H1 (cell line): ENCODE measurements at regions not wholly inside any gene's neighbourhood (a gene's known extent, or its start where the extent isn't known, plus 50 kb on each side); places are given as distances from the start of the nearest gene placed in this dataset.

Source experiments
- CREB1 ChIP-seq: IDR thresholded peaks from 2 replicates; pipeline ENCODE4 v1.6.1; 2012; ENCODE audit warnings: inconsistent platforms
- CTCF ChIP-seq, 3 experiments: IDR thresholded peaks; 1 replicate in 2 of 3; 2 replicates in 1 of 3; pipeline versions ENCODE4 v1.5.1 to v1.6.1; 2011; ENCODE audit warnings: low read length in 3 of 3, mild to moderate bottlenecking in 3 of 3, inconsistent platforms in 2 of 3, low read depth in 1 of 3, moderate library complexity in 1 of 3; ENCODE audit not compliant: insufficient read depth in 1 of 3; ENCODE audit errors: control extremely low read depth in 1 of 3
- EGR1 ChIP-seq: IDR thresholded peaks from 2 replicates; pipeline ENCODE4 v1.6.1; 2011; ENCODE audit warnings: low read depth, low read length, borderline replicate concordance
- EP300 ChIP-seq, 2 experiments: IDR thresholded peaks; 1 replicate in 1 of 2; 2 replicates in 1 of 2; pipeline ENCODE4 v1.6.1; 2011 to 2012; ENCODE audit warnings: low read depth in 2 of 2, low read length in 2 of 2, mild to moderate bottlenecking in 2 of 2, borderline replicate concordance in 1 of 2, inconsistent platforms in 1 of 2, moderate library complexity in 1 of 2
- EZH2 ChIP-seq: fragments of 200-600 bp; sonication (generic); IDR thresholded peaks from 2 replicates; pipeline ENCODE4 v1.7.1; 2012; ENCODE audit warnings: low read depth, mild to moderate bottlenecking, moderate library complexity, low read length, inconsistent platforms; ENCODE audit not compliant: severe bottlenecking
- HDAC2 ChIP-seq, 2 experiments: fragments of 300-600 bp in 1 of 2; sonication (generic) in 1 of 2; IDR thresholded peaks; 2 replicates each; pipeline ENCODE4 v1.6.1; 2011 to 2012; ENCODE audit warnings: low read depth in 2 of 2, low read length in 2 of 2, mild to moderate bottlenecking in 2 of 2, moderate library complexity in 2 of 2, borderline replicate concordance in 1 of 2, inconsistent platforms in 1 of 2
- HDAC6 ChIP-seq: IDR thresholded peaks from one replicate; pipeline ENCODE4 v1.7.1; 2012; ENCODE audit warnings: low read depth, mild to moderate bottlenecking, inconsistent platforms, low read length, moderate library complexity
- JUND ChIP-seq: IDR thresholded peaks from 2 replicates; pipeline ENCODE4 v1.6.1; 2011; ENCODE audit warnings: mild to moderate bottlenecking, improper control_type of control experiment, low read length
- SIN3A ChIP-seq, 2 experiments: IDR thresholded peaks in 1 of 2; conservative IDR thresholded peaks in 1 of 2; 2 replicates each; pipeline ENCODE4 v1.6.1; 2011 to 2012; ENCODE audit warnings: low read length in 2 of 2, improper control_type of control experiment in 1 of 2, low read depth in 1 of 2, mild to moderate bottlenecking in 1 of 2
- TCF12 ChIP-seq: IDR thresholded peaks from 2 replicates; pipeline ENCODE4 v1.6.1; 2011; ENCODE audit warnings: low read depth, mild to moderate bottlenecking, low read length
- YY1 ChIP-seq: IDR thresholded peaks from 2 replicates; pipeline ENCODE4 v1.6.1; 2011; ENCODE audit warnings: low read depth, mild to moderate bottlenecking, low read length
- TF ChIP-seq, protein P1 (sequence below): IDR thresholded peaks from 2 replicates; pipeline ENCODE4 v1.6.1; 2011; ENCODE audit warnings: low read length, improper control_type of control experiment
- TF ChIP-seq, protein P2 (sequence below): IDR thresholded peaks from 2 replicates; pipeline ENCODE4 v1.6.1; 2011; ENCODE audit warnings: low read depth, mild to moderate bottlenecking, low read length; ENCODE audit not compliant: insufficient read depth

- TF ChIP-seq HDAC2 (IDR thresholded peaks at IDR 0.05; ENCODE audit: borderline replicate concordance in 1 of 2, low read depth in 2 of 2, low read length in 2 of 2): no peak
- TF ChIP-seq TCF12: no peak
- TF ChIP-seq CTCF (IDR thresholded peaks at IDR 0.05; ENCODE audit: control extremely low read depth in 1 of 3, insufficient read depth in 1 of 3, low read depth in 1 of 3, low read length in 3 of 3): no peak
- TF ChIP-seq, protein P1, sequence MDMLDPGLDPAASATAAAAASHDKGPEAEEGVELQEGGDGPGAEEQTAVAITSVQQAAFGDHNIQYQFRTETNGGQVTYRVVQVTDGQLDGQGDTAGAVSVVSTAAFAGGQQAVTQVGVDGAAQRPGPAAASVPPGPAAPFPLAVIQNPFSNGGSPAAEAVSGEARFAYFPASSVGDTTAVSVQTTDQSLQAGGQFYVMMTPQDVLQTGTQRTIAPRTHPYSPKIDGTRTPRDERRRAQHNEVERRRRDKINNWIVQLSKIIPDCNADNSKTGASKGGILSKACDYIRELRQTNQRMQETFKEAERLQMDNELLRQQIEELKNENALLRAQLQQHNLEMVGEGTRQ: no peak
- TF ChIP-seq, protein P2, sequence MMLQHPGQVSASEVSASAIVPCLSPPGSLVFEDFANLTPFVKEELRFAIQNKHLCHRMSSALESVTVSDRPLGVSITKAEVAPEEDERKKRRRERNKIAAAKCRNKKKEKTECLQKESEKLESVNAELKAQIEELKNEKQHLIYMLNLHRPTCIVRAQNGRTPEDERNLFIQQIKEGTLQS: no peak
- no peak for TF ChIP-seq HDAC6
- no peak for TF ChIP-seq YY1
- no peak for TF ChIP-seq JUND
- TF ChIP-seq EP300 (IDR thresholded peaks at IDR 0.05; ENCODE audit: borderline replicate concordance in 1 of 2, low read depth in 2 of 2, low read length in 2 of 2): no peak
- no peak for TF ChIP-seq CREB1
- TF ChIP-seq EZH2: no peak
- TF ChIP-seq EGR1: no peak
- TF ChIP-seq SIN3A (conservative IDR thresholded peaks at IDR 0.05 in 1 of 2, IDR thresholded peaks at IDR 0.05 in 1 of 2; ENCODE audit: low read depth in 1 of 2, low read length in 2 of 2): no peak
Measured at GRCh38 chr11:98736833-98737232, 283.9 kb upstream of the CNTN5 start.
